DOHH2 (cell line): ENCODE measurements at regions not wholly inside any gene's neighbourhood (a gene's known extent, or its start where the extent isn't known, plus 50 kb on each side); places are given as distances from the start of the nearest gene placed in this dataset.

Experiments used
- H3F3A ChIP-seq: fragments of 200-600 bp; sonication (generic), shearing (Covaris generic); 2 replicates; pipeline ENCODE4 v1.6.0; 2016; ENCODE audit warnings: antibody characterized with exemption, mild to moderate bottlenecking; ENCODE audit not compliant: control insufficient read depth, insufficient read depth
- H3K27ac ChIP-seq: fragments of 200-600 bp; sonication (generic); 2 replicates; pipeline ENCODE4 v1.5.1; 2014; ENCODE audit warnings: low read depth, mild to moderate bottlenecking, low read length, moderate library complexity
- H3K27me3 ChIP-seq: fragments of 200-600 bp; sonication (generic); 2 replicates; pipeline ENCODE4 v1.6.1; 2014; ENCODE audit warnings: mild to moderate bottlenecking, low read length, mixed read lengths; ENCODE audit not compliant: control insufficient read depth
- H3K36me3 ChIP-seq: fragments of 200-600 bp; sonication (generic); 2 replicates; pipeline ENCODE4 v1.6.1; 2014; ENCODE audit warnings: mild to moderate bottlenecking, low read length, moderate library complexity, mixed read lengths; ENCODE audit not compliant: control insufficient read depth
- H3K4me1 ChIP-seq: fragments of 200-600 bp; sonication (generic); 2 replicates; pipeline ENCODE4 v1.6.1; 2014; ENCODE audit warnings: mild to moderate bottlenecking, low read length, mixed read lengths; ENCODE audit not compliant: control insufficient read depth
- H3K4me2 ChIP-seq: fragments of 200-600 bp; sonication (generic); 2 replicates; pipeline ENCODE4 v1.6.0; 2014; ENCODE audit warnings: mild to moderate bottlenecking, low read length, moderate library complexity
- H3K4me3 ChIP-seq: fragments of 200-600 bp; sonication (generic); 2 replicates; pipeline ENCODE4 v1.5.1; 2014; ENCODE audit warnings: mild to moderate bottlenecking, low read length, mixed read lengths
- H3K79me2 ChIP-seq: fragments of 200-600 bp; sonication (generic); 2 replicates; pipeline ENCODE4 v1.6.1; 2014; ENCODE audit warnings: mild to moderate bottlenecking, low read length, mixed read lengths; ENCODE audit not compliant: control insufficient read depth
- H3K9me2 ChIP-seq: fragments of 200-600 bp; sonication (generic); replicated peaks from 2 replicates; pipeline ENCODE4 v1.6.1; 2014; ENCODE audit warnings: mild to moderate bottlenecking, low read length, mixed read lengths; ENCODE audit not compliant: control insufficient read depth
- H3K9me3 ChIP-seq: fragments of 200-600 bp; sonication (generic); 2 replicates; pipeline ENCODE4 v1.6.1; 2014; ENCODE audit warnings: antibody characterized with exemption, low read length, mixed read lengths; ENCODE audit not compliant: control insufficient read depth, insufficient read depth
- H4K20me1 ChIP-seq: fragments of 200-600 bp; sonication (generic); 2 replicates; pipeline ENCODE4 v1.6.0; 2014; ENCODE audit warnings: low read depth, mild to moderate bottlenecking, antibody characterized with exemption, low read length, moderate library complexity; ENCODE audit not compliant: control insufficient read depth, insufficient read depth
- EZH2phosphoT487 ChIP-seq: fragments of 200-600 bp; sonication (generic); IDR thresholded peaks from 2 replicates; pipeline ENCODE4 v1.6.1; 2017; ENCODE audit warnings: borderline replicate concordance, mild to moderate bottlenecking, antibody characterized with exemption, low read length, moderate library complexity, mixed read lengths
- TF ChIP-seq, protein P1 (sequence below): fragments of 200-600 bp; sonication (generic); IDR thresholded peaks from one replicate; pipeline ENCODE4 v1.5.1; 2014; ENCODE audit warnings: antibody characterized with exemption, mild to moderate bottlenecking, low read depth, low read length; ENCODE audit not compliant: poor library complexity, severe bottlenecking

- Histone ChIP-seq H3K4me1 (no peaks in the 10 kb centered on the region), H3K4me2 (no peak overlapping the region), H3K9me3 (peaks cover 10% of the 10 kb centered on the region; the same call in 1 of the 2 replicates), H4K20me1 (no peaks in the 10 kb centered on the region), H3K27me3 (no peaks in the 10 kb centered on the region), H3K27ac (no peak overlapping the region), H3F3A (no peaks in the 10 kb centered on the region), H3K79me2 (no peaks in the 10 kb centered on the region), H3K4me3 (no peak overlapping the region), H3K36me3 (no peaks in the 10 kb centered on the region), H3K9me2 (no peaks in the 10 kb centered on the region)
- TF ChIP-seq, protein P1, sequence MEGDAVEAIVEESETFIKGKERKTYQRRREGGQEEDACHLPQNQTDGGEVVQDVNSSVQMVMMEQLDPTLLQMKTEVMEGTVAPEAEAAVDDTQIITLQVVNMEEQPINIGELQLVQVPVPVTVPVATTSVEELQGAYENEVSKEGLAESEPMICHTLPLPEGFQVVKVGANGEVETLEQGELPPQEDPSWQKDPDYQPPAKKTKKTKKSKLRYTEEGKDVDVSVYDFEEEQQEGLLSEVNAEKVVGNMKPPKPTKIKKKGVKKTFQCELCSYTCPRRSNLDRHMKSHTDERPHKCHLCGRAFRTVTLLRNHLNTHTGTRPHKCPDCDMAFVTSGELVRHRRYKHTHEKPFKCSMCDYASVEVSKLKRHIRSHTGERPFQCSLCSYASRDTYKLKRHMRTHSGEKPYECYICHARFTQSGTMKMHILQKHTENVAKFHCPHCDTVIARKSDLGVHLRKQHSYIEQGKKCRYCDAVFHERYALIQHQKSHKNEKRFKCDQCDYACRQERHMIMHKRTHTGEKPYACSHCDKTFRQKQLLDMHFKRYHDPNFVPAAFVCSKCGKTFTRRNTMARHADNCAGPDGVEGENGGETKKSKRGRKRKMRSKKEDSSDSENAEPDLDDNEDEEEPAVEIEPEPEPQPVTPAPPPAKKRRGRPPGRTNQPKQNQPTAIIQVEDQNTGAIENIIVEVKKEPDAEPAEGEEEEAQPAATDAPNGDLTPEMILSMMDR: no peak
- TF ChIP-seq EZH2phosphoT487: no peak
These were observed 428.0 kb downstream of the EPHA5 start for GRCh38 chr4:65242156-65242846.

- Histone ChIP-seq H3K9me3 (peaks cover 10% of the 10 kb centered on the region; the same call in 1 of the 2 replicates), H3K4me3 (no peak overlapping the region), H3K4me2 (no peak overlapping the region), H3F3A (no peaks in the 10 kb centered on the region), H3K4me1 (no peaks in the 10 kb centered on the region), H3K9me2 (no peaks in the 10 kb centered on the region), H3K36me3 (no peaks in the 10 kb centered on the region), H4K20me1 (no peaks in the 10 kb centered on the region), H3K27ac (no peak overlapping the region), H3K79me2 (no peaks in the 10 kb centered on the region), H3K27me3 (no peaks in the 10 kb centered on the region)
- TF ChIP-seq, protein P1: no peak
- no peak for TF ChIP-seq EZH2phosphoT487
These were observed 428.9 kb downstream of the EPHA5 start for GRCh38 chr4:65241257-65241997.

DNA sequence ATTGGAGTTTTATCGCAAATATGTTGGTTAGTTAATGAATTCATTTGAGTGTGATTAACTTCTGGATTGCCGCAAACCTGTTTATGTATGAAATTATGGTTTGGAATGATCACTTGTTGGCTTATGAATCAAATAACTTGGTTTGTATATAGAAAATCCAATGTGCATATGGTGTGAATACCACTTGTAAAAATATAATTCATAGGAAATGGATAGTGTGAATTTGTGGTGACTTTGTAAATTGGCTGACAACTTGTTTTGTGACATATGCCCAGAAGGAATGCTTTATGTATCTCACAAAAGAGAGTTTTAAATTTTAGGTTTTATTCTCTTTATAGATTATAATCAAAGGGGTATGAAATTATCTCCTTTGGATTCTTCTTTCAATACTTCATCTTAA lies 436.2 kb downstream of the EPHA5 start:
- H3K79me2 ChIP-seq: no peaks in the 10 kb centered on the region
- no peak overlapping the region for H3K27ac ChIP-seq
- H3K9me3 ChIP-seq: no peaks in the 10 kb centered on the region
- H3F3A ChIP-seq: no peaks in the 10 kb centered on the region
- H3K4me1 ChIP-seq: no peaks in the 10 kb centered on the region
- no peaks in the 10 kb centered on the region for H3K9me2 ChIP-seq
- TF ChIP-seq, protein P1: no peak
- no peak for TF ChIP-seq EZH2phosphoT487
- no peaks in the 10 kb centered on the region for H3K36me3 ChIP-seq
- H3K27me3 ChIP-seq: no peaks in the 10 kb centered on the region
- no peak overlapping the region for H3K4me2 ChIP-seq
- no peak overlapping the region for H3K4me3 ChIP-seq
- no peaks in the 10 kb centered on the region for H4K20me1 ChIP-seq
